Type B pancreatic cell (in vitro differentiated cells): ENCODE measurements at regions not wholly inside any gene's neighbourhood (a gene's known extent, or its start where the extent isn't known, plus 50 kb on each side); places are given as distances from the start of the nearest gene placed in this dataset.

ENCODE experiments used
- DNase-seq: peaks from one replicate; pipeline ENCODE4 v3.0.0; 2021; ENCODE audit warnings: mixed read lengths; ENCODE audit not compliant: unreplicated experiment; ENCODE audit errors: extremely low spot score
- H3K27ac Mint-ChIP-seq: 2 replicates; pipeline ENCODE4 v1.8.0; 2021; ENCODE audit warnings: mild to moderate bottlenecking, mixed read lengths
- H3K27me3 Mint-ChIP-seq: 2 replicates; pipeline ENCODE4 v1.8.0; 2021; ENCODE audit warnings: mixed read lengths
- H3K36me3 Mint-ChIP-seq: 2 replicates; pipeline ENCODE4 v1.8.0; 2021; ENCODE audit warnings: mixed read lengths
- H3K4me1 Mint-ChIP-seq: one replicate; pipeline ENCODE4 v1.8.0; 2021; ENCODE audit warnings: mixed read lengths; ENCODE audit not compliant: unreplicated experiment
- H3K4me3 Mint-ChIP-seq: 2 replicates; pipeline ENCODE4 v1.8.0; 2021; ENCODE audit warnings: mild to moderate bottlenecking, mixed read lengths
- H3K9me3 Mint-ChIP-seq: 2 replicates; pipeline ENCODE4 v1.8.0; 2021; ENCODE audit warnings: mixed read lengths
- TF ChIP-seq, protein P1 (sequence below): fragments of 200-600 bp; sonication (generic); conservative IDR thresholded peaks from 2 replicates; pipeline ENCODE4 v1.5.0; 2021; ENCODE audit warnings: antibody characterized with exemption, mild to moderate bottlenecking

DNA sequence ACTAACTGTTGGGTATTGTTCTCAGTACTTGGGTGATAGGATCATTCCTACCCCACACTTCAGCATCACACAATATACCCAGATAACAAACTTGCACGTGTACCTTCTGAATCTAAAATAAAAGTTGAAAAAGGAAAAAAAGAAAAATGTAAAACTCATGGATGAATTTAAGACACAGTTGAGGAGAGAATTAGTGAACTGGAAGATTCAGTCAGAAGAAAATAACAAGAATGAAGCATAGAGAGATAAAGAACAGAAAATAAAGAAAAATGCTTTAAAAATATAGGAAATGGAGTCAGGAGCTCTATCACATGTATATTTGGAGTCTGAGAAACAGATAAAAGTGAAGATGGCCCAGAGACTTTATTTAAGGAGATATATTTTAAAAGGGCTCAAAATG lies 90.4 kb upstream of the SALL3 start:
- H3K4me1 Mint-ChIP-seq, result no peaks in the 10 kb centered on the region
- no peaks in the 10 kb centered on the region for H3K36me3 Mint-ChIP-seq
- DNase-seq, result no peak
- no peak overlapping the region for H3K27ac Mint-ChIP-seq
- H3K9me3 Mint-ChIP-seq, result peaks cover 5% of the 10 kb centered on the region
- H3K27me3 Mint-ChIP-seq, result peaks cover 9% of the 10 kb centered on the region
- no peak overlapping the region for H3K4me3 Mint-ChIP-seq
- TF ChIP-seq, protein P1, sequence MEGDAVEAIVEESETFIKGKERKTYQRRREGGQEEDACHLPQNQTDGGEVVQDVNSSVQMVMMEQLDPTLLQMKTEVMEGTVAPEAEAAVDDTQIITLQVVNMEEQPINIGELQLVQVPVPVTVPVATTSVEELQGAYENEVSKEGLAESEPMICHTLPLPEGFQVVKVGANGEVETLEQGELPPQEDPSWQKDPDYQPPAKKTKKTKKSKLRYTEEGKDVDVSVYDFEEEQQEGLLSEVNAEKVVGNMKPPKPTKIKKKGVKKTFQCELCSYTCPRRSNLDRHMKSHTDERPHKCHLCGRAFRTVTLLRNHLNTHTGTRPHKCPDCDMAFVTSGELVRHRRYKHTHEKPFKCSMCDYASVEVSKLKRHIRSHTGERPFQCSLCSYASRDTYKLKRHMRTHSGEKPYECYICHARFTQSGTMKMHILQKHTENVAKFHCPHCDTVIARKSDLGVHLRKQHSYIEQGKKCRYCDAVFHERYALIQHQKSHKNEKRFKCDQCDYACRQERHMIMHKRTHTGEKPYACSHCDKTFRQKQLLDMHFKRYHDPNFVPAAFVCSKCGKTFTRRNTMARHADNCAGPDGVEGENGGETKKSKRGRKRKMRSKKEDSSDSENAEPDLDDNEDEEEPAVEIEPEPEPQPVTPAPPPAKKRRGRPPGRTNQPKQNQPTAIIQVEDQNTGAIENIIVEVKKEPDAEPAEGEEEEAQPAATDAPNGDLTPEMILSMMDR, result no peak

DNA sequence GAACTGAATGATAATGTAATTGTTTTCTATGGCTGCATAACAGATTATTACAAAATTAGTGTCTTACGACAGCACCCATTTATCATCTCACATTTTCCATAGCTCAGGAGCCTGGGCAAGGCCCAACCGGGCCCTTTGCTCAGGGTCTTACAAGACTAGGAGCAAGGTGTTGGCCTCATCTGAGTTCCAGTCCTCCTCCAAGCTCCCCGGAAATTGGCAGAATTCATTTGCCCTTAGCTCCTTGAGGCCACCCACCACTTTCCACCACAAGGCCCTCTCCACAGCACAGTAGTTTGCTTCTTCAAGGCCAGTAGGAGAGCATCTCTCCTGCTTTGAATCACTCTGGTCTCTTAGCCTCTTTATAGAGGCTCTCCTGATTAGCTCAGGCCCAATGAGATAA lies 89.2 kb upstream of the SALL3 start:
- TF ChIP-seq, protein P1, result no peak
- Mint-ChIP-seq H3K4me1 (no peaks in the 10 kb centered on the region), H3K27me3 (peaks cover 9% of the 10 kb centered on the region), H3K4me3 (no peak overlapping the region), H3K9me3 (peaks cover 5% of the 10 kb centered on the region), H3K36me3 (no peaks in the 10 kb centered on the region), H3K27ac (no peak overlapping the region)
- DNase-seq, result no peak

DNA sequence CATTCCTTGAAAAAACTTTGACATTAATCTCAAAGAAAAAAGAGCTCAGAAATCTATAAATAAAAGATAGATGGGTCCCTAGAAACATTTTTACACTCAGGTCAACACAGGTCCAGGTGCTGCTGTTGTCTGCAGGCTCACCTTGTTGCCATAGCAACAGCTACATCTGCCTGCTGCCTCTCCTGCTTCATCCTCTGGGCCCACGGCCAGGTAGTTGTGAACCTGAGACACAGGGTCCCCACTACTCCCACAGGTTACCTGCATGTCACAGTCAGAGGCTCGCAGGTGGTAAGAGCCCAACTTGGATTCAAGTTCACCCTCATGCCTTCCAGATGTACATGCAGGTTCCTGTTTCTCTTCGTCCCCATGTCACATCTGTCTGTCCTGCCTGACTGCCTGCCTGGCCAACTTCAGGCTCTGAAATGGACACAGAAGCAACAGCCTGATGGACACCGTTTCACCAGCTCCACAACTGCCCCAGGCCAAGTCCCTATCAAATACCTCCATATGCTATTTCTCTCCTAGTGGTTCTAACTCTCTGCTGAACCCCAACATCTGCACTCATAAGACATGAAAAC lies 88.3 kb upstream of the SALL3 start:
- no peaks in the 10 kb centered on the region for H3K36me3 Mint-ChIP-seq
- no peak overlapping the region for H3K27ac Mint-ChIP-seq
- TF ChIP-seq, protein P1, result no peak
- H3K9me3 Mint-ChIP-seq, result peaks cover 5% of the 10 kb centered on the region
- H3K27me3 Mint-ChIP-seq, result peaks cover 9% of the 10 kb centered on the region
- H3K4me1 Mint-ChIP-seq, result no peaks in the 10 kb centered on the region
- no peak for DNase-seq
- no peak overlapping the region for H3K4me3 Mint-ChIP-seq

DNA sequence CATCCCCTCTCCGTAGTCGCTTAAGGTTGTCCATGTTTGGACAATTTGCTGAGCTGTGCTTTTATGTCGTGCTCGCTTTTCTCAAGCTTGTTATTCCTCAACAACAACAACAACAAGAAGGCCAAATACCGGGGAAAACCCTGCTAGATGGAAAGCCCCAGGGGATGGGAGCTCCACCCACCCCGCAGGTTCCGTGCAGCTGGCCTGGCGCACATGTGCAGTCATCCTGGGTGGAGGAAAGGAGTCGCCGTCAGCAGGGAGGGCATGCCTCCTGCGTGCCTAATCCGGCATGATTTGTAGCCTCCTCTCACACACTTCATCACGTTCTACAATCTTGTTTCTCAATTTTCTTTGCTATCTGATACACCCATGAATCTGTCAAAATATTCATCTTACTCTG lies 87.4 kb upstream of the SALL3 start:
- no peak for DNase-seq
- peaks cover 5% of the 10 kb centered on the region for H3K9me3 Mint-ChIP-seq
- H3K27me3 Mint-ChIP-seq, result peaks cover 8% of the 10 kb centered on the region
- no peaks in the 10 kb centered on the region for H3K36me3 Mint-ChIP-seq
- H3K4me1 Mint-ChIP-seq, result no peaks in the 10 kb centered on the region
- H3K4me3 Mint-ChIP-seq, result no peak overlapping the region
- no peak overlapping the region for H3K27ac Mint-ChIP-seq
- TF ChIP-seq, protein P1, result no peak

DNA sequence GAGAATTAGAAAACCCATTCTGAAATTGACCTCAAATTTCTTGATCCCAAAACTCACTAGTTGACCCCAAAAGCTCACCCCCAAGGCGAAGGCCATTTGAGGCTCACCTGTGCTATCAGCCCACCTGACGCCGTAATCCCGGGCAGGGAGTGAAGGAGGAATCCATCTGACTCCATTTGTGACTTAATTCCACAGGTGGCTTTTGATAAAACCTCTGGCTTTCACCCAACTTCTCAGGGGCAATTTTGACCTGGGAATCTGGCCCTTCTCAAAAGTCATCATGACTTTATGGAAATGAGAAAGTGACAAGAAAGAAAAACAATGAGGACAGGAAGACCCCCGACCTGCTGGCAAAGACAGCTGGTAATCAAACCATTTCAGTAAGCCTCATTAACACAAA lies 86.9 kb upstream of the SALL3 start:
- Mint-ChIP-seq H3K4me3 (no peak overlapping the region), H3K9me3 (peaks cover 5% of the 10 kb centered on the region), H3K27ac (no peak overlapping the region), H3K36me3 (no peaks in the 10 kb centered on the region), H3K27me3 (peaks cover 5% of the 10 kb centered on the region), H3K4me1 (no peaks in the 10 kb centered on the region)
- no peak for DNase-seq
- TF ChIP-seq, protein P1, result no peak
